ENCODE measurements at regions not wholly inside any gene's neighbourhood (a gene's known extent, or its start where the extent isn't known, plus 50 kb on each side); places are given as distances from the start of the nearest gene placed in this dataset.

- TF ChIP-seq CTCF (IDR thresholded peaks at IDR 0.05) (no peak), POLR2A (IDR thresholded peaks at IDR 0.05) (no peak)
These were observed 294.9 kb downstream of the FGFR2 start for GRCh38 chr10:121303287-121303890.
